Left ventricle myocardium inferior (tissue), 1 donor: ENCODE measurements at regions not wholly inside any gene's neighbourhood (a gene's known extent, or its start where the extent isn't known, plus 50 kb on each side); places are given as distances from the start of the nearest gene placed in this dataset.

Experiments used
- DNase-seq: peaks from one replicate; pipeline ENCODE4 v3.0.0-alpha.2; 2020
- H3K27ac ChIP-seq: fragments of 200-600 bp; replicated peaks from 2 replicates; pipeline ENCODE4 v1.8.0; 2021
- H3K27me3 ChIP-seq: fragments of 200-600 bp; 2 replicates; pipeline ENCODE4 v1.8.0; 2021; ENCODE audit warnings: low read depth
- H3K36me3 ChIP-seq: fragments of 200-600 bp; 2 replicates; pipeline ENCODE4 v1.8.0; 2021
- H3K4me1 ChIP-seq: fragments of 200-600 bp; 2 replicates; pipeline ENCODE4 v1.8.0; 2021
- H3K4me3 ChIP-seq: fragments of 200-600 bp; 2 replicates; pipeline ENCODE4 v1.8.0; 2021; ENCODE audit warnings: mild to moderate bottlenecking, moderate library complexity
- H3K9me3 ChIP-seq: fragments of 200-600 bp; replicated peaks from 2 replicates; pipeline ENCODE4 v1.8.0; 2021
- intact Hi-C: fragments of 100-400 bp; cut with micrococcal nuclease; formaldehyde crosslinking; loops from one replicate; pipeline ENCODE4 v1.11.0; 2022
- TF ChIP-seq, protein P1 (sequence below): fragments of 200-600 bp; IDR thresholded peaks from 2 replicates; pipeline ENCODE4 v1.8.0; 2021; ENCODE audit warnings: antibody characterized with exemption, mild to moderate bottlenecking, borderline replicate concordance
- donor health status: DM: no; HTN: yes; CAD: no; lungs with severe emphysema.

DNA sequence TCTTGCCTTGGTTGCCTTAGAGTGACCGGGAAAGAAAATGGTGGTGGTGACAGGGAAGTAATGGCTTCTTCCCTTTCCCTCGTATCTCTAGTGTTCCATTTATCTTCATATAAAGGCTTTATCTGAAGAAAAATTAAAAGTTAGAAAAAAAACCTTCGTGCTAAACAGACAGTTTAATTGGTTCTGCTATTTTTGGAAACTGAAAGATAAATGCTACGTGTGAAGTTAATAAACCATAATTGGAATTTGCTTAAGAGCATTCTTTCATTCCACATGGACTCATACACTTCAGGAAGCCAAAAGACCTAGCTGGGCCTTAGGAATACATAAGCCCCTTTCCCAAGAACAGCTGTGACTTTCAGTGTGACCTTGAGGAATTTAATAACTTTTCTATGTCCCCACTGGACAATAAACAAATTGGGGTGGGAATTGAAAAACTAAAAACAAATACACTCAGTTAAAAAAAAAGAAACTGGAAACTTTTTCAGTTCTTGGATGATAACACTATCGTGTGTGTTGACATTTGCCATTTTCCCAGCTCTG lies 818.8 kb upstream of the WWC1 start:
- no peak for DNase-seq
- H3K27me3 ChIP-seq, result no peaks in the 10 kb centered on the region
- no peaks in the 10 kb centered on the region for H3K4me1 ChIP-seq
- no peaks in the 10 kb centered on the region for H3K9me3 ChIP-seq
- H3K4me3 ChIP-seq, result no peak overlapping the region
- H3K36me3 ChIP-seq, result no peaks in the 10 kb centered on the region
- H3K27ac ChIP-seq, result no peak overlapping the region
- TF ChIP-seq, protein P1, sequence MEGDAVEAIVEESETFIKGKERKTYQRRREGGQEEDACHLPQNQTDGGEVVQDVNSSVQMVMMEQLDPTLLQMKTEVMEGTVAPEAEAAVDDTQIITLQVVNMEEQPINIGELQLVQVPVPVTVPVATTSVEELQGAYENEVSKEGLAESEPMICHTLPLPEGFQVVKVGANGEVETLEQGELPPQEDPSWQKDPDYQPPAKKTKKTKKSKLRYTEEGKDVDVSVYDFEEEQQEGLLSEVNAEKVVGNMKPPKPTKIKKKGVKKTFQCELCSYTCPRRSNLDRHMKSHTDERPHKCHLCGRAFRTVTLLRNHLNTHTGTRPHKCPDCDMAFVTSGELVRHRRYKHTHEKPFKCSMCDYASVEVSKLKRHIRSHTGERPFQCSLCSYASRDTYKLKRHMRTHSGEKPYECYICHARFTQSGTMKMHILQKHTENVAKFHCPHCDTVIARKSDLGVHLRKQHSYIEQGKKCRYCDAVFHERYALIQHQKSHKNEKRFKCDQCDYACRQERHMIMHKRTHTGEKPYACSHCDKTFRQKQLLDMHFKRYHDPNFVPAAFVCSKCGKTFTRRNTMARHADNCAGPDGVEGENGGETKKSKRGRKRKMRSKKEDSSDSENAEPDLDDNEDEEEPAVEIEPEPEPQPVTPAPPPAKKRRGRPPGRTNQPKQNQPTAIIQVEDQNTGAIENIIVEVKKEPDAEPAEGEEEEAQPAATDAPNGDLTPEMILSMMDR, result no peak
- intact Hi-C loops, result no loop called here

DNA sequence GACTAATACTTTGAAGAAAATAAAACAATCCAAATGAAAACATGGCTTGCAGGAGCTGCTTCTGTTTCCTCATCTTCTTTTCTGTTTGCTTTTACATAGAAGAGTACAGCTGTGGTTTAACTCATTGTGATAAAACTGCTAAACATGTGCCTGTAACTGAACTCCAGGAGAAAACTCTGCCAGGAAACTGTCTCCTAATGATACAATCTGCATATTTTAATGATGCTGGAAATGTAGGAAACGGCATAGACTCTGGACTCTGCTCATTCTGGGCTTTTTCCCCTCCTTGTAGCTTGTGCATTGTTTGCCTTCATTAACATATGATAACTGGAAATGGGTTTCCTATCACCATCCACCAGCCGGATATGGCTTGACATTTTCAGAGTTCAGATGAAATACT lies 813.3 kb upstream of the WWC1 start:
- Histone ChIP-seq H3K9me3 (no peaks in the 10 kb centered on the region), H3K4me3 (no peak overlapping the region), H3K36me3 (no peaks in the 10 kb centered on the region), H3K4me1 (no peaks in the 10 kb centered on the region), H3K27me3 (no peaks in the 10 kb centered on the region), H3K27ac (no peak overlapping the region)
- DNase-seq, result no peak
- intact Hi-C loops, result no loop called here
- TF ChIP-seq, protein P1, result no peak

DNA sequence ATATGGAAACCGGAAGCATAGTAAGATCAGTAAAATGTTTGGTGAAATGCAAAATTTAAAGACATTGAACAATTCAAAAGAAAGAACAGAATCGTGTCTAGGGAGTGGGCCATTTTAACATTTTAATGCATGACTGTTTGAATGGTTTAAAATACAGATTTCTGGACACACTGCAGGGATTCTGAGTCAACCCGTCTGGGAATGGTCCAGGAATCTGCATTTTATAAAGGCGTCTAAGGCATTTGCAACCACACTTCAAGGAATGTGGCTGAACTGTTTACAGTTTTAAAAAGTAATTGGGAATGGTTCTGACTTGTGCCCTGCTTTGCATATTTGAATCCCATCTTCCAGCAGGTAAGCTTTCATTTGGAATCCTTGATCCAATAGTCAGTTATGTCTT lies 811.7 kb upstream of the WWC1 start:
- intact Hi-C loops, result no loop called here
- H3K36me3 ChIP-seq, result no peaks in the 10 kb centered on the region
- H3K27ac ChIP-seq, result no peak overlapping the region
- no peaks in the 10 kb centered on the region for H3K4me1 ChIP-seq
- no peaks in the 10 kb centered on the region for H3K27me3 ChIP-seq
- TF ChIP-seq, protein P1, result no peak
- H3K9me3 ChIP-seq, result no peaks in the 10 kb centered on the region
- DNase-seq, result no peak
- H3K4me3 ChIP-seq, result no peak overlapping the region

DNA sequence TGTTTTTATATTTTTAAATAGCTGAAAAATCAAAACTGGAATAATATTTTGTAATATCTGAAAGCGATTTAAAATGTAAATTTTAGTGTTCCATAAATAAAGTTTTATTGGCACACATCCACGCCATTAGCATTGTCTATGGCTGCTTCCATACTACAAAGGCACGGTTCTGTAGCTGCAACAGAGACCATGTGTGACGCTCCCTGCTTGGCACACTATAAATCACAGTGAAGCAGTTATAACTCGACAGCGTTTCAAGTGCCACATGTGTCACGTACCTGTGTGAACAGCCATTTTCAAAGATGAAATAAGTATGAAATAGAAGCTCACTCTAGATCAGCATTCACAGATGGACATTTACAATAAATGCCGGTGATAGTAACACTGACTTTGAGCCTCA lies 810.1 kb upstream of the WWC1 start:
- no peak overlapping the region for H3K27ac ChIP-seq

DNA sequence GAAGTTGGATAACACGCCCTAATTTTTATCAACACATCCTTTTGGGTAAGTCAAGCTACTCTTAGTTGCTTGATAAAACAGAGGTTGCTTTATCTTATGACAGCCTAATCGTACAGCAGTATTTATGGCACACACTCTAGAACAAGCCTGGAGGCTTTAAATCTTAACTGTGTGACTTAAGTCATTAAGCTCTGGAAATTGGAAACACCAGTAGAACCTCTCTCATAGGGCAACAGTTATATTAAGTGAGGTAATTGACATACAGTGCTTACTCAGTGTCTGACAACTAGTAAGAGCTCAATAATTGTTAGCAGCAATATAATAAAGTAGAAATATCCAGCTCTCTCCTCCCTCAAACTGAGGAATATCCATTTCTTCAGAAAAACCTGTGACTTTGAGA lies 808.9 kb upstream of the WWC1 start:
- no peaks in the 10 kb centered on the region for H3K36me3 ChIP-seq
- TF ChIP-seq, protein P1, result no peak
- no peak overlapping the region for H3K4me3 ChIP-seq
- no peak overlapping the region for H3K27ac ChIP-seq
- no peak for DNase-seq
- no peaks in the 10 kb centered on the region for H3K9me3 ChIP-seq
- H3K27me3 ChIP-seq, result no peaks in the 10 kb centered on the region
- intact Hi-C loops, result no loop called here
- no peaks in the 10 kb centered on the region for H3K4me1 ChIP-seq

More for the DNA sequence above, 810.1 kb upstream of the WWC1 start:
- TF ChIP-seq, protein P1, result no peak
- DNase-seq, result no peak
- no peaks in the 10 kb centered on the region for H3K4me1 ChIP-seq
- intact Hi-C loops, result no loop called here
- no peaks in the 10 kb centered on the region for H3K9me3 ChIP-seq
- no peaks in the 10 kb centered on the region for H3K27me3 ChIP-seq
- no peak overlapping the region for H3K4me3 ChIP-seq
- no peaks in the 10 kb centered on the region for H3K36me3 ChIP-seq
